Suprapubic skin (tissue), 4 donors: ENCODE measurements at regions not wholly inside any gene's neighbourhood (a gene's known extent, or its start where the extent isn't known, plus 50 kb on each side); places are given as distances from the start of the nearest gene placed in this dataset.

ENCODE experiments used
- CTCF ChIP-seq, 2 donors: fragments of 200-600 bp in 1 of 2; fragments of 450-650 bp in 1 of 2; sonication (generic) in 1 of 2; IDR thresholded peaks; one replicate each; pipeline ENCODE4 v1.5.1; 2016 to 2019; ENCODE audit warnings: antibody characterized with exemption in 2 of 2, mild to moderate bottlenecking in 1 of 2, moderate library complexity in 1 of 2
- EP300 ChIP-seq: sonication (generic); formaldehyde crosslinking; IDR thresholded peaks from one replicate; pipeline ENCODE4 v1.6.1; 2017; ENCODE audit warnings: antibody characterized with exemption
- POLR2AphosphoS5 ChIP-seq, 3 donors: sonication (generic); formaldehyde crosslinking; IDR thresholded peaks; one replicate each; pipeline ENCODE4 v1.6.1; 2017; ENCODE audit warnings: antibody characterized with exemption in 3 of 3

GRCh38 chr9:106451223-106451622 lies 411.7 kb upstream of the ZNF462 start:
- TF ChIP-seq EP300 (no peak), CTCF (IDR thresholded peaks at IDR 0.05) (no peak), POLR2AphosphoS5 (IDR thresholded peaks at IDR 0.05) (no peak)
